Stimulated activated CD4-positive, alpha-beta T cell treated with anti-CD3 and anti-CD28 coated beads, TNF-alpha, amount 100 ng/mL, for 1 hour (primary cell): ENCODE measurements at regions not wholly inside any gene's neighbourhood (a gene's known extent, or its start where the extent isn't known, plus 50 kb on each side); places are given as distances from the start of the nearest gene placed in this dataset.
A peak's percentile ranks its signal among the peaks of the same experiment; 100 is the strongest.
"Not testable (repeated sequence)": the region's sequence is repeated elsewhere in the genome, so short reads cannot be mapped to it uniquely, and the experiment has no call there.

ENCODE experiments used
- DNase-seq, 3 donors: peaks; one replicate each; pipeline ENCODE4 v3.0.0-alpha.2; 2020; ENCODE audit warnings: low read depth in 3 of 3, low spot score in 1 of 3

- DNase-seq = no peak
Observed at GRCh38 chr9:6105738-6106137, 90.3 kb upstream of the RANBP6 start.

- DNase-seq = not testable (repeated sequence)
Observed at GRCh38 chr9:6104406-6104805, 89.0 kb upstream of the RANBP6 start.

DNA sequence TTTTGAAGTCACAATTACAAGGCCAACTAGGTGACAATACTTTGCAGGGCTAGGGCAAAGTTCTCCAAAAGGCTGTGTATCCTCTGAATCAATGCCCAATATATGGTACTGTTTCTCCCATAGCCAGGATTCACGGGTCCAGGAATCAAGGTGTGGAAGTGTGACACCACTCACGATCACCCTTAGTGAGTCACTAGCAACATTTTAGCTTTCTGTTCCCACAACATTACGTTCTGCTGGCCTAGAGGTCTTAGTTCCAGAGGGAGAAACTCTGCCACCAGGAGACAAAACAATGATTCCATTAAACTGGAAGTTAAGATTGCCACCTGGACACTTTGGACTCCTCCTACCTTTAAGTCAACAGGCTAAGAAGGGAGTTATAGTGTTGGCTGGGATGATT is 88.5 kb upstream of the RANBP6 start:
- not testable (repeated sequence) for DNase-seq

GRCh38 chr9:6102336-6102987 is 87.0 kb upstream of the RANBP6 start:
- DNase-seq = not testable (repeated sequence)

DNA sequence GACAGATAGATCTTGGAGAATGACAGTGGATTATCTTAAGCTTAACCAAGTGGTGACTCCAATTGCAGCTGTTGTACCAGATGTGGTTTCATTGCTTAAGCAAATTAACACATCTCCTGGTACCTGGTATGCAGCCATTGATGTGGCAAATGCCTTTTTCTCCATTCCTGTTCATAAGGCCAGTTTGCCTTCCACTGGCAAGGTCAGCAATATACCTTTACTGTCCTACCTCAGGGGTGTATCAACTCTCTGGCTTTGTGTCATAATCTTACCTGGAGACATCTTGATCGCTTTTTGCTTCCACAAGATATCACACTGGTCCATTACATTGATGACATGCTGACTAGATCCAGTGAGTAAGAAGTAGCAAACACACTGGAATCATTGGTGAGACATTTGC is 86.3 kb upstream of the RANBP6 start:
- not testable (repeated sequence) for DNase-seq

DNA sequence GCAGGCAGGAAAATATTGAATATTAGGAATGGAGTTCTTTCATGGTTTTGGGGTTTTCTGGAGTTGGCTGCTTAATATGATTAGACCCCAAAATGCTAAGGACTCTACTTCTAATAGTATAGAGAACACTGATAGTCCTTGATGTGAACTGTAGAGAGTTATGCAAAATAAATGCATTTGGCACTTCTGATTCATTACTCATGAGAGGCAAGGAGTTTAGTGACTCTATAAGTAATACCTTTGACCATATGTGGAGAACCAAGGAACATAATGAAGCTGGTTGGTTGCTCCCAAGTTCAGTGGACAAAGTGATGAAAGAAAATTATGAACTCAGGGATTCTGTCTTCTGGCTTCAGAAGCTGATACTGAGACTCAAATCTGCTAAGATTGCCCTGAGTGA is 83.9 kb upstream of the RANBP6 start:
- DNase-seq = not testable (repeated sequence)

DNA sequence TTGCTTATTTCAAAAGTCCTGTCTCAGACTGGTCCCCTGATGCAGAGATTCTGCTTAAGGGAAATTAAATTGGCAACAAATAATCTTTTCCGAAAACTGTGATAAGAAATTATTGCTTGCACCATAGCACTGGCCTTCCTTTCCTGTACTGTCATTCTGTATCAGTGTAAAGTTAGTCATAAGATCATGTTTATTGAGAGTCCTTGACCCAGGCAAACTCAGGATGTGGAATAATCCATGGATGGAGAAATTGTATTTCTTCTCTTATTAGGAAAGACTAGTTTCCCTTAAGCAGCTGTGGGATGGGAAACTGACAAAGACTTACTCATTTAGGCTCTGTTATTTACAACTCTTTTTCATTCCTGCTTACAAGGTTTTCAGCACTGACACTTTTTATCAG is 83.0 kb upstream of the RANBP6 start:
- no peak for DNase-seq

DNA sequence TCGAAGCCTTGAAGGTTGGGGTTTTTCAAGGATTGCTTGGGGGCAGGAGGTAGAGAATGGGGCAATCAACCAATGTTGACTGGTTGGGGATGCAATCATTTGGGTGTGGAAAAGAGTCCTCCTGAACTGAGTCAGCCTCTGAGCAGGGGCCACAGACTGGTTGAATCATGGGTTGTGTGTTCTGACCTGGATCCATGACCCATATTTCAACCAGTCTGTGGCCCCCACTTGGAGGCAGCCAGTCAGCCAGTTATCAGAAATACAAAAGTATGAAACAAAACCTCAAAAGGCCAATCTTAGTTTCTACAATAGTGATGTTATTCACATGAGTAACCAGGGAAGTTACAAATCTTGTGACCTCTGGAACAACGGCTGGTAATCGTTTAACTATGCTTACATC is 81.4 kb upstream of the RANBP6 start:
- no peak for DNase-seq

- DNase-seq = no peak
Observed at GRCh38 chr9:6090277-6091210, 75.1 kb upstream of the RANBP6 start.

- no peak for DNase-seq
Observed at GRCh38 chr9:6089300-6089699, 73.9 kb upstream of the RANBP6 start.

- DNase-seq = no peak
Observed at GRCh38 chr9:6086006-6086655, 70.7 kb upstream of the RANBP6 start.

DNA sequence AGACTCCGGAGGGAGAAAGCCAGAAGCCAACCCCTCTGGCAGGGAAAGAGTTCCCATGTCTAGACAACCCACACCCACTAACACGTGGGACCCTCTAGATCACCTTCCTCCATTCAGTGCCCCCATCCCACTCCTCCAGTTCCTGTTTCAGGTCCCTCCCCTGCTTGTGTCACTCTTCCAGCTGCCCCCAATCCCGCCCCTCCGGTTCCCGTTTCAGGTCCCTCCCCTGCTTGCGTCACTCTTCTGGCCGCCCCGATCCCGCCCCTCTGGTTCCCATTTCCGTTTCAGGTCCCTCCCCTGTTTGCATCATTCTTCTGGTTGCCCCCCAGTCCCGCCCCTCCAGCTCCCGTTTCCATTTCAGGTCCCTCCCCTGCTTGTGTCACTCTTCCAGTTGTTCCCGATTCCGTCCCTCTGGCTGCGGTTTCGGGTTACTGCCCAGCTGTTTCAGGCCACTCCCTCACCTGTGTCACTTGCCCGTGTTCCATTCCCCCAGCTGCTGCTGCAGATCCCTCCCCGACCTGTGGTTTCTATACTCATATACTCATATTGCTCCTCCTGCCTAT is 64.8 kb upstream of the RANBP6 start:
- DNase-seq = peak in 2 of 3 donors; percentile 30 to 52

GRCh38 chr9:6079386-6079785 is 64.0 kb upstream of the RANBP6 start:
- DNase-seq = no peak

- DNase-seq = no peak
Observed at GRCh38 chr9:6078382-6079105, 63.1 kb upstream of the RANBP6 start.

GRCh38 chr9:6076851-6077250 is 61.4 kb upstream of the RANBP6 start:
- no peak for DNase-seq

DNA sequence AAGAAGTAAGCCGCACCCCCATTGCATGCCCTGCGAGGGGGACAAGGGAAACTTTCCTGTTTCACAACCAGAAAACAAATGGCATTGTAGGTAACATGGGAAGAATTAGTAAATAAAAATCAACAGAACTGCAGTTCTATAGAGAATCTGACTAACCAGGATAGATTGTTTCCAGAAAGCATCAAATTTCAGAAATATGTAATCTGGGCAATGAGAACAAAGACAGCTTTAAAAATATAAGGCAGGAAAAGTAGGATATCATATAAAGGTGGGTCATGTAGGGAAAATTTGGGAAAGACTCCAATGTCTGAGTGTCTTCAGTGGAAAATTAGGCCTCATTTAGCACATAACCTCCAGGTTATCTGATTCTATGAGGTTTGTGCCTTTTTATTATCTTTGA is 58.3 kb upstream of the RANBP6 start:
- no peak for DNase-seq

GRCh38 chr9:6072865-6073264 is 57.4 kb upstream of the RANBP6 start:
- DNase-seq = no peak

DNA sequence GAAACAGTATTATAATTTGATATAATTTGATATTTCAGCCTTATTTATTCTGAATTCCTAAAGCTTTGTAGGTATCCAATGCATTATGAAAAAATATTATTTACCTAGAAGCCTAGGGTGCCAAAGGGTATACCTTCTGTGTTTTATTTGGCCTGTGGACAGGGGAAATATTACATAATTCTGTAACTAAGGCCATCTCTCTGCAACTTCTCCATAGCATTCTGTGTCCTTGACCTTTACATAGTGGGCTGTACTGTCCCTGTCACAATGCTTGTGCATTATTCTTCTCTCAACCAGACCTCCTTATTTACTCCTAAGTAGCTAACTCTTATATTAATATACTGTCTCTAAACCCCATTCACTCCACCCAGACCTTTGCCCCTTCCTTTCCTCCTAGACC is 57.0 kb upstream of the RANBP6 start:
- DNase-seq = no peak

DNA sequence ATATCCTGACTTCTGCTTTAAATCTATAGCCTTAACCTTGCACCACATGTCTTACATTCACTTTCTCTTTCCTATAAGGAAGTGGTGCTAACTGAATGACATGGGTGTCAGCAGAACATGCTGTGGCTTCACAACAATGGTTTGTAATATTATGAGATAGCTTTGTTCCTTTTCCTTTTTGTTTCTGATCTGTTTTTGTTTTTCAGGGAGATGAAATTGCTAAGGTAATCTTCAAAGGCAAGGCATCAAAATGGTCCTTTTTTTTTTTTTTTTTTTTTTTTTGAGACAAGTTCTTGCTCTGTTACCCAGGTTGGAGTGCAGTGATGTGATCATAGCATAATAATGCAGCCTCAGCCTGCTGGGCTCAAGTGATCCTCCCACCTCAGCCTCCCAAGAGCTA is 53.6 kb upstream of the RANBP6 start:
- no peak for DNase-seq

- no peak for DNase-seq
Observed at GRCh38 chr9:6067426-6067825, 52.0 kb upstream of the RANBP6 start.
